NK-92 treated with Interleukin-12 subunit alpha and Interleukin-12 subunit beta, amount 100 ng/mL, for 24 hours (cell line): ENCODE measurements at regions not wholly inside any gene's neighbourhood (a gene's known extent, or its start where the extent isn't known, plus 50 kb on each side); places are given as distances from the start of the nearest gene placed in this dataset.
"Not testable (repeated sequence)": the region's sequence is repeated elsewhere in the genome, so short reads cannot be mapped to it uniquely, and the experiment has no call there.

ENCODE experiments used
- DNase-seq: peaks from one replicate; lab custom pipeline; 2025; lab: John Stamatoyannopoulos, UW

GRCh38 chr6:66605011-66605410 lies 898.0 kb upstream of the EYS start:
- no peak for DNase-seq

- DNase-seq: no peak
Observed at GRCh38 chr6:66599541-66599940, 892.5 kb upstream of the EYS start.

GRCh38 chr6:66578362-66578761 lies 871.3 kb upstream of the EYS start:
- DNase-seq: no peak

GRCh38 chr6:66568271-66568670 lies 861.2 kb upstream of the EYS start:
- DNase-seq: no peak

- no peak for DNase-seq
Observed at GRCh38 chr6:66561479-66561878, 854.5 kb upstream of the EYS start.

- DNase-seq: no peak
Observed at GRCh38 chr6:66558189-66558588, 851.2 kb upstream of the EYS start.

GRCh38 chr6:66556936-66557335 lies 849.9 kb upstream of the EYS start:
- DNase-seq: no peak

GRCh38 chr6:66555082-66555481 lies 848.1 kb upstream of the EYS start:
- DNase-seq: no peak

GRCh38 chr6:66553441-66553840 lies 846.4 kb upstream of the EYS start:
- DNase-seq: no peak

- no peak for DNase-seq
Observed at GRCh38 chr6:66538551-66539135, 831.6 kb upstream of the EYS start.

GRCh38 chr6:66533921-66534404 lies 826.9 kb upstream of the EYS start:
- DNase-seq: no peak

GRCh38 chr6:66526061-66526460 lies 819.0 kb upstream of the EYS start:
- DNase-seq: no peak

GRCh38 chr6:66522864-66523263 lies 815.8 kb upstream of the EYS start:
- DNase-seq: no peak

- no peak for DNase-seq
Observed at GRCh38 chr6:66516377-66516776, 809.4 kb upstream of the EYS start.

GRCh38 chr6:66508433-66508832 lies 801.4 kb upstream of the EYS start:
- no peak for DNase-seq

- no peak for DNase-seq
Observed at GRCh38 chr6:66499851-66500250, 792.8 kb upstream of the EYS start.

- DNase-seq: no peak
Observed at GRCh38 chr6:66496659-66497058, 789.6 kb upstream of the EYS start.

- not testable (repeated sequence) for DNase-seq
Observed at GRCh38 chr6:66494643-66495042, 787.6 kb upstream of the EYS start.

- DNase-seq: no peak
Observed at GRCh38 chr6:66489269-66489987, 782.4 kb upstream of the EYS start.

- DNase-seq: no peak
Observed at GRCh38 chr6:66481216-66481615, 774.2 kb upstream of the EYS start.

GRCh38 chr6:66478705-66479104 lies 771.7 kb upstream of the EYS start:
- no peak for DNase-seq

- DNase-seq: no peak
Observed at GRCh38 chr6:66435321-66435720, 728.3 kb upstream of the EYS start.

GRCh38 chr6:66429210-66429609 lies 722.2 kb upstream of the EYS start:
- no peak for DNase-seq

- no peak for DNase-seq
Observed at GRCh38 chr6:66423047-66423446, 716.0 kb upstream of the EYS start.
